ENCODE measurements at regions not wholly inside any gene's neighbourhood (a gene's known extent, or its start where the extent isn't known, plus 50 kb on each side); places are given as distances from the start of the nearest gene placed in this dataset.

DNA sequence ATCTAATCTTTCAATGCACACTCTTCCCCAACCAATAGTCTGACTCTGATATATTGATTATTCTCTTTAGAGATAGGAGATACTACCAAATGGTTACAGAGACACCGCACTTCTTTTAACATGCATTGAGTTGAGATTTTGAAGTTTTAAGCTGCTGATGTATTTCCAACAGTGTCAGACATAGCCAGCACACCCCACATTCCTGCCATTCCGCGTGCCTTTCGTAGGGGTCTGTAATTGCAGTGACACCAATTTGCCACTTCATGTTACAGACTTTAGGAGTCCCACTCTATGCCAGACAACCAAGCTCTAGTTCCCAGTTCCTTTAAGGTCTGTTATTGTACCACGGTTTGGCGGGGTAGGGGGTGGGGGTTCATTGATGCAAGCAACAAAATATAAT is 618.2 kb upstream of the FRG1 start:
- TF ChIP-seq EZH2 (IDR thresholded peaks at IDR 0.05; ENCODE audit: low read length, missing control alignments): no peak
- TF ChIP-seq, protein P1, sequence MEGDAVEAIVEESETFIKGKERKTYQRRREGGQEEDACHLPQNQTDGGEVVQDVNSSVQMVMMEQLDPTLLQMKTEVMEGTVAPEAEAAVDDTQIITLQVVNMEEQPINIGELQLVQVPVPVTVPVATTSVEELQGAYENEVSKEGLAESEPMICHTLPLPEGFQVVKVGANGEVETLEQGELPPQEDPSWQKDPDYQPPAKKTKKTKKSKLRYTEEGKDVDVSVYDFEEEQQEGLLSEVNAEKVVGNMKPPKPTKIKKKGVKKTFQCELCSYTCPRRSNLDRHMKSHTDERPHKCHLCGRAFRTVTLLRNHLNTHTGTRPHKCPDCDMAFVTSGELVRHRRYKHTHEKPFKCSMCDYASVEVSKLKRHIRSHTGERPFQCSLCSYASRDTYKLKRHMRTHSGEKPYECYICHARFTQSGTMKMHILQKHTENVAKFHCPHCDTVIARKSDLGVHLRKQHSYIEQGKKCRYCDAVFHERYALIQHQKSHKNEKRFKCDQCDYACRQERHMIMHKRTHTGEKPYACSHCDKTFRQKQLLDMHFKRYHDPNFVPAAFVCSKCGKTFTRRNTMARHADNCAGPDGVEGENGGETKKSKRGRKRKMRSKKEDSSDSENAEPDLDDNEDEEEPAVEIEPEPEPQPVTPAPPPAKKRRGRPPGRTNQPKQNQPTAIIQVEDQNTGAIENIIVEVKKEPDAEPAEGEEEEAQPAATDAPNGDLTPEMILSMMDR (conservative IDR thresholded peaks at IDR 0.05 in 1 of 2, IDR thresholded peaks at IDR 0.05 in 1 of 2; ENCODE audit: low read depth in 1 of 2, low read length in 2 of 2): no peak
- Histone ChIP-seq H3K27ac (ENCODE audit: insufficient read depth, low read length) (no peak overlapping the region), H3K9ac (ENCODE audit: insufficient read depth, low read length) (no peak overlapping the region), H2AFZ (ENCODE audit: low read length) (no peak overlapping the region), H3K4me1 (ENCODE audit: control insufficient read depth, extremely low read depth, insufficient read depth, low read length) (no peaks in the 10 kb centered on the region), H3K79me2 (ENCODE audit: control insufficient read depth, insufficient read depth, low read length) (no peaks in the 10 kb centered on the region), H3K9me3 (ENCODE audit: control insufficient read depth, insufficient read depth, low read depth, low read length) (no peaks in the 10 kb centered on the region), H4K20me1 (ENCODE audit: control insufficient read depth, extremely low read depth, insufficient read depth, low read length) (no peaks in the 10 kb centered on the region), H3K36me3 (ENCODE audit: control insufficient read depth, insufficient read depth, low read length) (no peaks in the 10 kb centered on the region), H3K27me3 (ENCODE audit: control insufficient read depth, insufficient read depth, low read length) (no peaks in the 10 kb centered on the region), H3K4me3 (replicated peaks in 1 of 4; ENCODE audit: control extremely low read depth in 1 of 4, insufficient read depth in 1 of 4, low read depth in 3 of 4, low read length in 4 of 4) (no peak overlapping the region), H3K4me2 (ENCODE audit: extremely low read depth, insufficient read depth, low read length) (no peak overlapping the region)
- no peak for DNase-seq (ENCODE audit: low read depth in 2 of 2)

DNA sequence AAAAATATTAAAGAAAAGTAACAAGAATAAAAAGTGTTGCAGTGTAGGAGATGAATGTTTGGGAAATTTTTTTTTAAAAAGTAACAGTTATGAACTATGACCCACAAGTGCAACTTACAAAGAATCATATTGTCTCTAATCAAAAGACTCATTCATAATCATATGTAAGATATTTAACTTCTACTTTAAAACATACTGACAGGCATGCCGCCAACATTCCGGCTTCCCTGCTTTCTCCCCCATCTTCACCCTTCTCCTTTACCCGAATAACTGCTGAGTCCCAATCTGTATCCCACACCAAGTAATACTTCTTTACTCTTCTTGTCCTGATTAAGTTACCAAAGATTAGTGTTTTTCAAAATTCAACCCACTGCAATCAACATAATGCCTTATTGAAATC is 598.8 kb upstream of the FRG1 start:
- TF ChIP-seq EZH2 (IDR thresholded peaks at IDR 0.05; ENCODE audit: low read length, missing control alignments): no peak
- TF ChIP-seq, protein P1 (conservative IDR thresholded peaks at IDR 0.05 in 1 of 2, IDR thresholded peaks at IDR 0.05 in 1 of 2; ENCODE audit: low read depth in 1 of 2, low read length in 2 of 2): no peak
- DNase-seq (ENCODE audit: low read depth in 2 of 2): no peak

DNA sequence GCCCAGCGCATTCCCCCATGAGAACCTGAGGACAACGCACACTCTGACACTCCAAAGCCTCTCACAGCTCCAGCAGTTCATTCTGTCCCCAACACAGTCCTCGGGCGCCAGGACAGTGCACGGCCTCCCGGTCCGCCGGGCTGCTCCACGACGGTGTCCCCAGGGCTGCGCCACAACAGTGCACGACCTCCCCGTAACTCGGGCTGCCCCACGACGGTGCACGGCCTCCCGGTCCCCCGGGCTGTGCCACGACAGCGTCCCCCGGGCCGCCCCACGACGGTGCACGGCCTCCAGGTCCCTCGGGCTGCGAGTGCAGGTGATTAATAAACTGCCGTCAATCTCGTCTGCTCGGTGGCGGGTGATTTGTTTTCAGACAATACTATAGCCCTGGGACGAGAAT is 585.1 kb upstream of the FRG1 start:
- no peak for TF ChIP-seq EZH2 (IDR thresholded peaks at IDR 0.05; ENCODE audit: low read length, missing control alignments)
- TF ChIP-seq, protein P1 (conservative IDR thresholded peaks at IDR 0.05 in 1 of 2, IDR thresholded peaks at IDR 0.05 in 1 of 2; ENCODE audit: low read depth in 1 of 2, low read length in 2 of 2): no peak
- Histone ChIP-seq H3K36me3 (ENCODE audit: control insufficient read depth, insufficient read depth, low read length) (no peaks in the 10 kb centered on the region), H3K4me2 (ENCODE audit: extremely low read depth, insufficient read depth, low read length) (no peak overlapping the region), H3K4me1 (ENCODE audit: control insufficient read depth, extremely low read depth, insufficient read depth, low read length) (no peaks in the 10 kb centered on the region), H4K20me1 (ENCODE audit: control insufficient read depth, extremely low read depth, insufficient read depth, low read length) (no peaks in the 10 kb centered on the region), H3K27ac (ENCODE audit: insufficient read depth, low read length) (no peak overlapping the region), H3K27me3 (ENCODE audit: control insufficient read depth, insufficient read depth, low read length) (no peaks in the 10 kb centered on the region), H3K9ac (ENCODE audit: insufficient read depth, low read length) (no peak overlapping the region), H3K9me3 (ENCODE audit: control insufficient read depth, insufficient read depth, low read depth, low read length) (no peaks in the 10 kb centered on the region), H2AFZ (ENCODE audit: low read length) (no peak overlapping the region), H3K79me2 (ENCODE audit: control insufficient read depth, insufficient read depth, low read length) (no peaks in the 10 kb centered on the region), H3K4me3 (replicated peaks in 1 of 4; ENCODE audit: control extremely low read depth in 1 of 4, insufficient read depth in 1 of 4, low read depth in 3 of 4, low read length in 4 of 4) (no peak overlapping the region)
- DNase-seq (ENCODE audit: low read depth in 2 of 2): no peak

More for the DNA sequence above, 598.8 kb upstream of the FRG1 start:
- Histone ChIP-seq H3K27ac (ENCODE audit: insufficient read depth, low read length) (no peak overlapping the region), H3K4me1 (ENCODE audit: control insufficient read depth, extremely low read depth, insufficient read depth, low read length) (no peaks in the 10 kb centered on the region), H3K36me3 (ENCODE audit: control insufficient read depth, insufficient read depth, low read length) (no peaks in the 10 kb centered on the region), H3K79me2 (ENCODE audit: control insufficient read depth, insufficient read depth, low read length) (no peaks in the 10 kb centered on the region), H3K4me3 (replicated peaks in 1 of 4; ENCODE audit: control extremely low read depth in 1 of 4, insufficient read depth in 1 of 4, low read depth in 3 of 4, low read length in 4 of 4) (no peak overlapping the region), H3K4me2 (ENCODE audit: extremely low read depth, insufficient read depth, low read length) (no peak overlapping the region), H2AFZ (ENCODE audit: low read length) (no peak overlapping the region), H4K20me1 (ENCODE audit: control insufficient read depth, extremely low read depth, insufficient read depth, low read length) (no peaks in the 10 kb centered on the region), H3K27me3 (ENCODE audit: control insufficient read depth, insufficient read depth, low read length) (no peaks in the 10 kb centered on the region), H3K9ac (ENCODE audit: insufficient read depth, low read length) (no peak overlapping the region), H3K9me3 (ENCODE audit: control insufficient read depth, insufficient read depth, low read depth, low read length) (no peaks in the 10 kb centered on the region)

Measured in fibroblast of lung (primary cell).